Lung (tissue), 11 donors: ENCODE measurements at regions not wholly inside any gene's neighbourhood (a gene's known extent, or its start where the extent isn't known, plus 50 kb on each side); places are given as distances from the start of the nearest gene placed in this dataset.

Experiments used
- ATAC-seq: fragments of 200-7000 bp; cut with Tn5 transposase; one replicate; pipeline ENCODE4 v1.9.1; 2020; ENCODE audit warnings: moderate number of reproducible peaks; ENCODE audit not compliant: insufficient read depth, low FRiP score
- DNase-seq, 3 donors: peaks; one replicate each; pipeline ENCODE4 v3.0.0-alpha.2; 2013 to 2017
- H3K27ac ChIP-seq, 2 donors: one replicate each; pipeline ENCODE4 v1.5.1; 2013; ENCODE audit warnings: mild to moderate bottlenecking in 2 of 2, moderate library complexity in 2 of 2, control low read depth in 1 of 2, inconsistent platforms in 1 of 2, low read depth in 1 of 2, low read length in 1 of 2
- H3K27me3 ChIP-seq, 3 donors: one replicate each; pipeline ENCODE4 v1.5.1; 2013; ENCODE audit warnings: low read length in 2 of 3; ENCODE audit not compliant: control insufficient read depth in 3 of 3, insufficient read depth in 3 of 3
- H3K36me3 ChIP-seq, 4 donors: one replicate each; pipeline ENCODE4 v1.5.1; 2013; ENCODE audit warnings: low read length in 4 of 4, mild to moderate bottlenecking in 1 of 4, moderate library complexity in 1 of 4; ENCODE audit not compliant: control insufficient read depth in 4 of 4, insufficient read depth in 4 of 4
- H3K4me1 ChIP-seq, 5 donors: one replicate each; pipeline ENCODE4 v1.5.1; 2013; ENCODE audit warnings: low read length in 5 of 5, mild to moderate bottlenecking in 2 of 5, moderate library complexity in 1 of 5; ENCODE audit not compliant: control insufficient read depth in 5 of 5, insufficient read depth in 5 of 5
- H3K4me3 ChIP-seq: one replicate; pipeline ENCODE4 v1.5.1; 2013; ENCODE audit warnings: mild to moderate bottlenecking, control low read depth, moderate library complexity
- H3K9ac ChIP-seq, 2 donors: one replicate each; pipeline ENCODE4 v1.5.1; 2013; ENCODE audit warnings: low read length in 2 of 2, control low read depth in 1 of 2; ENCODE audit not compliant: insufficient read depth in 1 of 2
- H3K9me3 ChIP-seq, 4 donors: one replicate each; pipeline ENCODE4 v1.5.1; 2013; ENCODE audit warnings: low read length in 3 of 4, mild to moderate bottlenecking in 1 of 4, moderate library complexity in 1 of 4; ENCODE audit not compliant: control insufficient read depth in 4 of 4, insufficient read depth in 3 of 4
- CTCF ChIP-seq: IDR thresholded peaks from 2 replicates; pipeline ENCODE4 v1.5.1; 2012; ENCODE audit warnings: mild to moderate bottlenecking; ENCODE audit errors: control extremely low read depth, extremely low read depth
- WGBS, 2 donors: extraction: QIAGEN DNeasy Blood & Tissue Kit; methylation state at CpG; one replicate each; pipeline ENCODE4 v1.1.7; 2013; 5-methylcytosine and 5-hydroxymethylcytosine counted together
- donor health status: control.
- donor health status: control.
- donor health status: Bipolar disorder and iron deficiency.
- donor health status: healthy.
- donor health status: DM: yes; HTN: yes; CAD: no.

DNA sequence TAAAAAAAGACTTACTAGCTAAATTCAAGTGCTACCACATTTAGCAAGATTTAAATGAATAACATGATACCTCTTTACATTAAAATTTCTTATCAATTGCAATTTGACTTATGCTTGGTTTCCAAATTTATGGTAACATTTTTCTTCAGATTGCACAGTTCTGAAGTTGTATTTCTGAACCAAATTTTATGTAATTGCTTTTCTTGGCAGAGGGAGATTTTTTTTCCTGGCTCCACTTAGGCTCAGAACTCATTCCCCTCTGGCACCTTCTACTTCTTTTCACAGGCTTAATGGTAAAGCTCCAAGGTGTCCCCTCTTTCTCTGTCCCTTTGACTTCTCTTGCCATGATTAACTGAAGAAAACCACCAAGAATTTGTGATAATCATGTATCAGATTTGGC lies 99.8 kb upstream of the TMTC1 start:
- ATAC-seq, result no peak

DNA sequence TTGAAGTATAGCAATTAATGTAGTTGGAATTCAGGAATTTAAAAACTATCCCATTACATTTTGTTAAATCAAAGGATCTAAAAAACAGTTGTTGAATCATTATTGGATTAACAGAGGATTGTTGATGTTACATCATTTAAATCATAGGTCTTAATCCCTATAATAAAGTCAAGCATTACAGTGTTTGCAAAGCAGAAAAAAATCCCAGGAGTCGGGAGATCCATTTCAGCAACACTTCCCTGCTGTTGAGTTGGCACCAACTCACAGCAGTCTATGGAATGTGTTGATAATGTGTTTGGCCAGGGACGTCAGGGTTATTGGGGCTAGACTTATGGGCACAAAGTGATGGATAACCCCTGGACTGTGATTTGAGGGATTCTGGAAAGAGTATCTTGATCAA lies 99.1 kb upstream of the TMTC1 start:
- Histone ChIP-seq H3K4me1 (peaks cover 0 to 10% (median 0%) of the 10 kb centered on the region in 5 donors), H3K4me3 (no peak overlapping the region), H3K9me3 (peaks cover 0 to 3% (median 0%) of the 10 kb centered on the region in 4 donors), H3K27me3 (no peaks in the 10 kb centered on the region), H3K27ac (no peak overlapping the region), H3K9ac (no peak overlapping the region), H3K36me3 (no peaks in the 10 kb centered on the region)
- WGBS, 2 donors, result 56 to 72% methylated on average over 2 of the region's 2 CpGs
- no peak for TF ChIP-seq CTCF
- DNase-seq (peak; percentile 65 to 77 (median 74)), ATAC-seq (no peak)

More for the DNA sequence above, 99.8 kb upstream of the TMTC1 start:
- Histone ChIP-seq H3K4me3 (no peak overlapping the region), H3K27ac (no peak overlapping the region), H3K27me3 (no peaks in the 10 kb centered on the region), H3K4me1 (peaks cover 0 to 10% (median 0%) of the 10 kb centered on the region in 5 donors), H3K36me3 (no peaks in the 10 kb centered on the region), H3K9me3 (peaks cover 0 to 3% (median 1%) of the 10 kb centered on the region in 4 donors), H3K9ac (no peak overlapping the region)
- no peak for DNase-seq
- no peak for TF ChIP-seq CTCF

DNA sequence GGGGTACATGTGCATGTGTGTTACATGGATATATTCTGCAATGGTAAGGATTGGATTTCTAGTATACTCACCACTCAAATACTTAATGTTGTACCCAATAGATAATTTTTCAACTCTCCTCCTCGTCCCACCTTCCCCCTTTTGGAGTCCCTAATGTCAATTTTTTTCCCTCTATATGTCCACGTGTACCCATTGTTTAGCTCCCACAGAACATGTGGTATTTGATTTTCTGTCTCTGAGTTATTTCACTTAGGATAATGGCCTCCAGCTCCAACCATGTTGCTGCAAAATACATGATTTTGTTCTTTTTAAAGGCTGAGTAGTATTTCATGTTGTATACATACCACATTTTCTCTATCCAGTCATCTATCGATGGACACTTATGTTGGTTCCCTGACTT lies 97.2 kb upstream of the TMTC1 start:
- no peak for TF ChIP-seq CTCF
- 77 to 90% methylated on average over 3 of the region's 3 CpGs for WGBS, 2 donors
- ATAC-seq, result no peak

More for the DNA sequence above, 97.2 kb upstream of the TMTC1 start:
- Histone ChIP-seq H3K27me3 (no peaks in the 10 kb centered on the region), H3K9me3 (peaks cover 0 to 8% (median 1%) of the 10 kb centered on the region in 4 donors), H3K27ac (no peak overlapping the region), H3K4me1 (peaks cover 0 to 10% (median 0%) of the 10 kb centered on the region in 5 donors), H3K9ac (no peak overlapping the region), H3K36me3 (no peaks in the 10 kb centered on the region), H3K4me3 (no peak overlapping the region)
- no peak for DNase-seq
